Trophoblast cell (in vitro differentiated cells and primary cell): ENCODE measurements at regions not wholly inside any gene's neighbourhood (a gene's known extent, or its start where the extent isn't known, plus 50 kb on each side); places are given as distances from the start of the nearest gene placed in this dataset.

ENCODE experiments used
- DNase-seq, 2 donors: peaks; one replicate each; pipeline ENCODE4 v3.0.0-alpha.2; 2016
- H2AFZ ChIP-seq: 2 replicates; pipeline ENCODE4 v1.6.1; 2013; ENCODE audit warnings: low read length, moderate library complexity, mild to moderate bottlenecking; ENCODE audit not compliant: insufficient read depth, poor library complexity
- H2AK5ac ChIP-seq: 2 replicates; pipeline ENCODE4 v1.6.1; 2013; ENCODE audit warnings: mild to moderate bottlenecking, low read length
- H2BK120ac ChIP-seq: 2 replicates; pipeline ENCODE4 v1.6.1; 2013; ENCODE audit warnings: low read length, mild to moderate bottlenecking, moderate library complexity; ENCODE audit not compliant: insufficient read depth, poor library complexity
- H2BK12ac ChIP-seq: 2 replicates; pipeline ENCODE4 v1.6.1; 2013; ENCODE audit warnings: mild to moderate bottlenecking, low read length, moderate library complexity
- H2BK5ac ChIP-seq: 2 replicates; pipeline ENCODE4 v1.6.1; 2013; ENCODE audit warnings: low read length, low read depth, moderate library complexity, mild to moderate bottlenecking; ENCODE audit not compliant: poor library complexity
- H3K14ac ChIP-seq: 2 replicates; pipeline ENCODE4 v1.6.1; 2013; ENCODE audit warnings: mild to moderate bottlenecking, low read length
- H3K18ac ChIP-seq: 2 replicates; pipeline ENCODE4 v1.6.1; 2013; ENCODE audit warnings: mild to moderate bottlenecking, low read length
- H3K23ac ChIP-seq: 2 replicates; pipeline ENCODE4 v1.6.1; 2013; ENCODE audit warnings: low read length
- H3K27ac ChIP-seq: 2 replicates; pipeline ENCODE4 v1.5.1; 2013; ENCODE audit warnings: low read depth, mild to moderate bottlenecking, inconsistent platforms, low read length, moderate library complexity
- H3K27me3 ChIP-seq: 2 replicates; pipeline ENCODE4 v1.6.1; 2013; ENCODE audit warnings: inconsistent platforms, mild to moderate bottlenecking, low read length, moderate library complexity; ENCODE audit not compliant: insufficient read depth
- H3K36me3 ChIP-seq, 2 experiments: 1 replicate in 1 of 2; 2 replicates in 1 of 2; pipeline ENCODE4 v1.6.1; 2013; ENCODE audit warnings: low read length in 2 of 2, mild to moderate bottlenecking in 2 of 2, moderate library complexity in 1 of 2; ENCODE audit not compliant: insufficient read depth in 2 of 2, control insufficient read depth in 1 of 2
- H3K4ac ChIP-seq: 2 replicates; pipeline ENCODE4 v1.6.1; 2013; ENCODE audit warnings: low read depth, mild to moderate bottlenecking, low read length, moderate library complexity
- H3K4me1 ChIP-seq, 2 experiments: 1 replicate in 1 of 2; 2 replicates in 1 of 2; pipeline ENCODE4 v1.6.1; 2013; ENCODE audit warnings: low read length in 2 of 2, mild to moderate bottlenecking in 2 of 2, moderate library complexity in 1 of 2; ENCODE audit not compliant: insufficient read depth in 2 of 2, control insufficient read depth in 1 of 2
- H3K4me2 ChIP-seq: 2 replicates; pipeline ENCODE4 v1.6.1; 2013; ENCODE audit warnings: inconsistent platforms, mild to moderate bottlenecking, low read length, moderate library complexity
- H3K4me3 ChIP-seq: 2 replicates; pipeline ENCODE4 v1.5.1; 2013; ENCODE audit warnings: mild to moderate bottlenecking, low read depth, low read length, inconsistent platforms
- H3K79me1 ChIP-seq: one replicate; pipeline ENCODE4 v1.6.1; 2013; ENCODE audit warnings: low read length
- H3K79me2 ChIP-seq: 2 replicates; pipeline ENCODE4 v1.6.1; 2013; ENCODE audit warnings: low read length, mild to moderate bottlenecking; ENCODE audit not compliant: control insufficient read depth, insufficient read depth, poor library complexity
- H3K9ac ChIP-seq: 2 replicates; pipeline ENCODE4 v1.6.1; 2013; ENCODE audit warnings: mild to moderate bottlenecking, low read length
- H3K9me3 ChIP-seq: 2 replicates; pipeline ENCODE4 v1.6.1; 2013; ENCODE audit warnings: low read depth, mild to moderate bottlenecking, control low read depth, inconsistent platforms, low read length; ENCODE audit not compliant: insufficient read depth
- H4K12ac ChIP-seq: 2 replicates; pipeline ENCODE4 v1.6.1; 2013; ENCODE audit warnings: low read depth, mild to moderate bottlenecking, low read length, moderate library complexity
- H4K8ac ChIP-seq: 2 replicates; pipeline ENCODE4 v1.6.1; 2013; ENCODE audit warnings: low read depth, mild to moderate bottlenecking, low read length, moderate library complexity
- H4K91ac ChIP-seq: one replicate; pipeline ENCODE4 v1.6.1; 2013; ENCODE audit warnings: low read depth, mild to moderate bottlenecking, low read length, moderate library complexity
- WGBS: extraction: QIAGEN DNeasy Blood & Tissue Kit; methylation state at CpG from one replicate; pipeline ENCODE4 v1.1.7; 2013; ENCODE audit warnings: missing lambda C conversion rate; ENCODE audit not compliant: insufficient read length, insufficient coverage; ENCODE audit errors: extremely low coverage; 5-methylcytosine and 5-hydroxymethylcytosine counted together

DNA sequence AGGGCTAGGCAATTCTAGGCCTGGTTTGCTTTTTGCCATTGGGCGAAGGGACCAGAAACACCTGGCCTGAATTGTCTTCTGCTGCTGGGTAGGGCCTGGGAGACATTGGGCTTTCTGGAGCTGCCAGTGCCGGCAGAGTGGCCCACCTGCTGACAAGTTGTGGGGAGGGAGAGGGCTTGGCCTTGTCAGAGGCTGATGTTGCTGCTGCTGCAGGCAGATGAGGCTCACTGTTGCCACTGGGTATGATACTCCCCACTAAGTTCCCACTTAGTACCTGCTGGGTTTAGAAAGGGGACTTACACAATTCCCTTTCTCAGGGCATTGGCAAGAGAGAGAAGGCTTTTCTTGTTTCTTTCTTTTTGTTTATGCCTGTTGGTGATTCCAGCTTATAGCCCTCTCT is 289.6 kb upstream of the NPVF start:
- Histone ChIP-seq H2BK12ac (no peak overlapping the region), H2BK120ac (no peak overlapping the region), H4K91ac (no peak overlapping the region), H3K9ac (no peak overlapping the region), H3K14ac (no peak overlapping the region), H3K4me1 (no peaks in the 10 kb centered on the region), H3K4me2 (no peak overlapping the region), H3K9me3 (no peaks in the 10 kb centered on the region), H3K79me2 (no peaks in the 10 kb centered on the region), H2AFZ (no peak overlapping the region), H3K4me3 (no peak overlapping the region), H3K18ac (no peak overlapping the region), H3K79me1 (no peaks in the 10 kb centered on the region), H3K27ac (no peak overlapping the region), H2BK5ac (no peak overlapping the region), H2AK5ac (no peak overlapping the region), H4K8ac (no peak overlapping the region), H3K27me3 (no peaks in the 10 kb centered on the region), H4K12ac (no peak overlapping the region), H3K4ac (no peak overlapping the region), H3K23ac (no peak overlapping the region), H3K36me3 (no peaks in the 10 kb centered on the region)
- WGBS: no CpG with 5 or more reads among the region's 2 CpGs
- DNase-seq: no peak

DNA sequence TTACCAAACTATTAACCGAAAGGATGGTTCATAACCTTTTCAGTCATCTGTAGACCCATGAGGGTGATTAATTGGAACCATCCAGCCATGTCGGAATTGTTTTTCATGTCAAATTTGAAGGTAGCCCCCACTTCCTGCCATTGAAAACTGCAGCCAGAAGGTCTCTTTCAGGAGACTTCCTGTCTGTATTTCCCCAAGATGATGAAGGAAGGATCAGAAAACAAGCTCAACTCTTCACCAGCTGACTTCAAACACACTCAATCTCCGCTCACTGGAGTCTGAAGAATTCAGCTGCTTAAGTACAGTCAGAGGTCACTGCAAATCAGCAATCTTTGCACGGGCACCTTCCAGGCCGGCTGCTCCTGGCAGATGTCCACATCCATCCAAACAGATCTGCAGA is 291.7 kb upstream of the NPVF start:
- Histone ChIP-seq H3K23ac (no peak overlapping the region), H3K9me3 (no peaks in the 10 kb centered on the region), H2BK5ac (no peak overlapping the region), H2AK5ac (no peak overlapping the region), H2BK12ac (no peak overlapping the region), H4K91ac (no peak overlapping the region), H3K79me1 (no peaks in the 10 kb centered on the region), H3K4me2 (no peak overlapping the region), H3K4ac (no peak overlapping the region), H2AFZ (no peak overlapping the region), H3K27me3 (no peaks in the 10 kb centered on the region), H4K8ac (no peak overlapping the region), H3K18ac (no peak overlapping the region), H3K14ac (no peak overlapping the region), H3K36me3 (no peaks in the 10 kb centered on the region), H4K12ac (no peak overlapping the region), H3K4me1 (no peaks in the 10 kb centered on the region), H3K27ac (no peak overlapping the region), H3K4me3 (no peak overlapping the region), H2BK120ac (no peak overlapping the region), H3K9ac (no peak overlapping the region), H3K79me2 (no peaks in the 10 kb centered on the region)
- no peak for DNase-seq
- WGBS: no CpG with 5 or more reads among the region's 5 CpGs

DNA sequence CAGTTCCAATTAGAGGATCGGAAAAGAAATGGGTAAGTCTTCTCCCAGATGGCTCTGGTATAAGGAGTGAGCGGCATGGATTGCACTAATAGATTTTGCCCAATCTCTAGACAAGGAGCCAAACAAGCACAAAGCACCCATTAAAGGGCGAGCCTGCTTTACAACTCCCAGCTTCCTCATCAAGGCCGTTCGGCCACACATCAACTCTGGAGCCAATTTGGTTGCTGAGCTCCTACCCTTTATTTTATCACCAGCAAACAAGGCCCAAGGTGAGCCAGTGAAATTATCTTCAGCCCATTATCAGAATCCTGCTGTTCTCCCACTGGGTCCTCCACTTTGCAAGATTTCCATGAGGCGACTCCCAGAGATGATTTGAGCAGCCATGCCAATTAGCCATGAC is 292.2 kb upstream of the NPVF start:
- no peak overlapping the region for H3K9ac ChIP-seq
- H3K79me1 ChIP-seq: no peaks in the 10 kb centered on the region
- H2BK5ac ChIP-seq: no peak overlapping the region
- no peak overlapping the region for H3K4me2 ChIP-seq
- H3K9me3 ChIP-seq: no peaks in the 10 kb centered on the region
- no peak overlapping the region for H3K14ac ChIP-seq
- H3K36me3 ChIP-seq: no peaks in the 10 kb centered on the region
- no peak overlapping the region for H4K91ac ChIP-seq
- no peaks in the 10 kb centered on the region for H3K4me1 ChIP-seq
- no peak overlapping the region for H3K4me3 ChIP-seq
- H3K23ac ChIP-seq: no peak overlapping the region
- H2AK5ac ChIP-seq: no peak overlapping the region
- DNase-seq: no peak
- no peaks in the 10 kb centered on the region for H3K27me3 ChIP-seq
- H3K4ac ChIP-seq: no peak overlapping the region
- no CpG with 5 or more reads among the region's 6 CpGs for WGBS
- no peak overlapping the region for H4K12ac ChIP-seq
- no peak overlapping the region for H2AFZ ChIP-seq
- no peak overlapping the region for H4K8ac ChIP-seq
- no peak overlapping the region for H2BK12ac ChIP-seq
- no peak overlapping the region for H2BK120ac ChIP-seq
- H3K79me2 ChIP-seq: no peaks in the 10 kb centered on the region
- H3K27ac ChIP-seq: no peak overlapping the region
- no peak overlapping the region for H3K18ac ChIP-seq

DNA sequence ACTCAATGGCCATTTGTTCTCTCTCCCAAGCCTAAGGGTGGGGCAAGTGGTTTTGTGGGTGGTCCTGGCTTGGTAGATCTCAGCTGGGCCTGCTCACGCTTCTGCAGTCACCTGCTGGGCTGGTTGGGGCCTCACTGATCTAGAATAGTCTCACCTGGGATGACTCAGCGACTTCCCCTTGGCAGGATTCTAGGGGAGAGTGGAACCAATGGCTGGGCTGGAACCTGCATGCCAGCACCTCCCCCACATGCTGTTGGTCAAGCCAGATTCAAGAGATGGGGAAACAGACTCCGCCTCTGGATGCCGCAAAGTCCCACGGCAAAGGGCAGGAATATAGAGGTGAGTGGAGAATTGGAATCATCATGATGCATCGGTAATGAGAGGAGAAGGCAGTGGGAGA is 292.9 kb upstream of the NPVF start:
- no peak overlapping the region for H3K9ac ChIP-seq
- no peaks in the 10 kb centered on the region for H3K79me1 ChIP-seq
- H3K9me3 ChIP-seq: no peaks in the 10 kb centered on the region
- H2BK12ac ChIP-seq: no peak overlapping the region
- no peak overlapping the region for H3K4ac ChIP-seq
- no peak overlapping the region for H3K23ac ChIP-seq
- H3K36me3 ChIP-seq: no peaks in the 10 kb centered on the region
- no peak overlapping the region for H2AFZ ChIP-seq
- H3K14ac ChIP-seq: no peak overlapping the region
- no peak overlapping the region for H3K4me2 ChIP-seq
- WGBS: no CpG with 5 or more reads among the region's 6 CpGs
- no peaks in the 10 kb centered on the region for H3K27me3 ChIP-seq
- H4K91ac ChIP-seq: no peak overlapping the region
- H3K4me1 ChIP-seq: no peaks in the 10 kb centered on the region
- no peak overlapping the region for H2AK5ac ChIP-seq
- H4K12ac ChIP-seq: no peak overlapping the region
- no peaks in the 10 kb centered on the region for H3K79me2 ChIP-seq
- no peak overlapping the region for H2BK5ac ChIP-seq
- no peak for DNase-seq
- no peak overlapping the region for H3K4me3 ChIP-seq
- H2BK120ac ChIP-seq: no peak overlapping the region
- no peak overlapping the region for H4K8ac ChIP-seq
- H3K18ac ChIP-seq: no peak overlapping the region
- no peak overlapping the region for H3K27ac ChIP-seq

DNA sequence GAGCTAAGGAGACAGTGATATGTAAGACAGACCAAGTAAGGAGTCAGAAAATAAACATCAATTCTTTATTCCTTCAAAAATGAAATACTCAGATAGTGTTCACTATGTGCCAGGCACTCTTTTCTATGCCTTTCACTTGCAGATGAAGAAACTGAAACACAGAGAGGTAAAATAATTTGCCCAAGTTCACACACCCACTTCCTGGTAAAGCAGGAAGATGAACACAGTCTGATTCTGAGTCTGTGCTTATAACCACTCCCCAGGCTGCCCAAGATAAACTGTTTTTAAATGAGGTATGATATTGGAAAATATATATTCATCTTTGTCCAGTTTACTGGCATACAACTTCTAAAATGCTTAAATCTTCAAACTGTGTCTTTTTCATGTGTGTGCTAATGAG is 294.4 kb upstream of the NPVF start:
- Histone ChIP-seq H2BK120ac (no peak overlapping the region), H2AFZ (no peak overlapping the region), H2BK5ac (no peak overlapping the region), H3K14ac (no peak overlapping the region), H3K4me2 (no peak overlapping the region), H4K8ac (no peak overlapping the region), H3K9ac (no peak overlapping the region), H3K18ac (no peak overlapping the region), H3K9me3 (no peaks in the 10 kb centered on the region), H3K4me1 (no peaks in the 10 kb centered on the region), H3K4ac (no peak overlapping the region), H3K79me1 (no peaks in the 10 kb centered on the region), H4K12ac (no peak overlapping the region), H3K36me3 (no peaks in the 10 kb centered on the region), H3K27me3 (no peaks in the 10 kb centered on the region), H2AK5ac (no peak overlapping the region), H3K4me3 (no peak overlapping the region), H3K23ac (no peak overlapping the region), H3K27ac (no peak overlapping the region), H2BK12ac (no peak overlapping the region), H3K79me2 (no peaks in the 10 kb centered on the region), H4K91ac (no peak overlapping the region)
- no peak for DNase-seq
